ENCODE measurements at regions not wholly inside any gene's neighbourhood (a gene's known extent, or its start where the extent isn't known, plus 50 kb on each side); places are given as distances from the start of the nearest gene placed in this dataset.
"Not testable (repeated sequence)": the region's sequence is repeated elsewhere in the genome, so short reads cannot be mapped to it uniquely, and the experiment has no call there.

- no peak for ATAC-seq
Observed at GRCh38 chr2:204364860-204365535, 180.3 kb upstream of the PARD3B start.

GRCh38 chr2:204365811-204366210 lies 179.5 kb upstream of the PARD3B start:
- ATAC-seq, result no peak

GRCh38 chr2:204367466-204367865 lies 177.8 kb upstream of the PARD3B start:
- no peak for ATAC-seq

GRCh38 chr2:204370172-204370718 lies 175.0 kb upstream of the PARD3B start:
- no peak for ATAC-seq

- no peak for ATAC-seq
Observed at GRCh38 chr2:204373942-204374341, 171.3 kb upstream of the PARD3B start.

GRCh38 chr2:204380141-204380881 lies 165.0 kb upstream of the PARD3B start:
- ATAC-seq, result no peak

GRCh38 chr2:204386668-204387067 lies 158.6 kb upstream of the PARD3B start:
- ATAC-seq, result peak; percentile 53

GRCh38 chr2:204389120-204389519 lies 156.2 kb upstream of the PARD3B start:
- ATAC-seq, result no peak

GRCh38 chr2:204389856-204390255 lies 155.4 kb upstream of the PARD3B start:
- no peak for ATAC-seq

- ATAC-seq, result no peak
Observed at GRCh38 chr2:204395539-204395938, 149.7 kb upstream of the PARD3B start.

GRCh38 chr2:204401114-204401513 lies 144.2 kb upstream of the PARD3B start:
- no peak for ATAC-seq

- ATAC-seq, result no peak
Observed at GRCh38 chr2:204407204-204408014, 137.9 kb upstream of the PARD3B start.

GRCh38 chr2:204412782-204413181 lies 132.5 kb upstream of the PARD3B start:
- ATAC-seq, result not testable (repeated sequence)

- no peak for ATAC-seq
Observed at GRCh38 chr2:204415406-204416181, 129.7 kb upstream of the PARD3B start.

GRCh38 chr2:204416236-204416635 lies 129.0 kb upstream of the PARD3B start:
- no peak for ATAC-seq

GRCh38 chr2:204425821-204426220 lies 119.5 kb upstream of the PARD3B start:
- ATAC-seq, result no peak

- no peak for ATAC-seq
Observed at GRCh38 chr2:204428675-204429074, 116.6 kb upstream of the PARD3B start.

- ATAC-seq, result no peak
Observed at GRCh38 chr2:204431529-204431928, 113.7 kb upstream of the PARD3B start.

- no peak for ATAC-seq
Observed at GRCh38 chr2:204432196-204432595, 113.1 kb upstream of the PARD3B start.

- no peak for ATAC-seq
Observed at GRCh38 chr2:204434660-204435462, 110.4 kb upstream of the PARD3B start.

GRCh38 chr2:204436230-204436629 lies 109.0 kb upstream of the PARD3B start:
- ATAC-seq, result no peak
